Colonic mucosa (tissue), 4 donors: ENCODE measurements at regions not wholly inside any gene's neighbourhood (a gene's known extent, or its start where the extent isn't known, plus 50 kb on each side); places are given as distances from the start of the nearest gene placed in this dataset.

Experiments
- DNase-seq: peaks from one replicate; pipeline ENCODE4 v3.0.0-alpha.2; 2020
- H3K27ac ChIP-seq: fragments of 200-600 bp; one replicate; pipeline ENCODE4 v1.8.0; 2021
- H3K27me3 ChIP-seq: fragments of 200-600 bp; one replicate; pipeline ENCODE4 v1.8.0; 2021
- H3K36me3 ChIP-seq: fragments of 200-600 bp; one replicate; pipeline ENCODE4 v1.8.0; 2021
- H3K4me1 ChIP-seq: fragments of 200-600 bp; one replicate; pipeline ENCODE4 v1.8.0; 2021; ENCODE audit warnings: mild to moderate bottlenecking
- H3K4me3 ChIP-seq: fragments of 200-600 bp; one replicate; pipeline ENCODE4 v1.8.0; 2021
- H3K9ac ChIP-seq, 2 donors: one replicate each; pipeline ENCODE4 v1.7.0; 2013; ENCODE audit warnings: control low read depth in 2 of 2, low read depth in 2 of 2, low read length in 2 of 2
- H3K9me3 ChIP-seq: fragments of 200-600 bp; one replicate; pipeline ENCODE4 v1.8.0; 2021
- intact Hi-C: fragments of 100-400 bp; cut with DNase I; formaldehyde crosslinking; loops from one replicate; pipeline ENCODE4 v1.14.1; 2022
- TF ChIP-seq, protein P1 (sequence below): fragments of 200-600 bp; IDR thresholded peaks from one replicate; pipeline ENCODE4 v1.8.0; 2022; ENCODE audit warnings: antibody characterized with exemption, mild to moderate bottlenecking
- donor health status: healthy.
- donor health status: DM: no; HTN: no; CAD: no.
- donor health status: DM: no; HTN: no; CAD: no.

DNA sequence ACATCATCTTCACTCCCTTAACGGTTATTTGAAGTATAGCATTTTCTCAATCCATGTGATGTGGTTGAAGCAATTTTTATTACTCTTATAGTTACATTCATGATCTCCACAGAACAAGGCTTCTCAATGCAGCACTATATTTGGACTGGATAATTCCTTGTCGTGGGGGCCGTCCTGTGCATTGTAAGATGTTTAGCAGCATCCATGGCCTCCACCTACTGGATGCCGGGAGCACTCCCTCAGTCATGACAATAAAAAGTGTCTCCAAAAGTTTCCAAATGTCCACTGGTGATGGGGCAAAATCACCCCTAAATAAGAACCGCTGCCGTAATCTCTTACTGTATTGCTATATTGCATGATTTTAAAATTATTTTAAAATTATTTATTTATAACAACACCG is 110.6 kb upstream of the DDX18 start:
- no peak overlapping the region for H3K9ac ChIP-seq
- no peaks in the 10 kb centered on the region for H3K9me3 ChIP-seq
- intact Hi-C loops = no loop called here
- H3K36me3 ChIP-seq = no peaks in the 10 kb centered on the region
- H3K27ac ChIP-seq = no peak overlapping the region
- no peak overlapping the region for H3K4me3 ChIP-seq
- TF ChIP-seq, protein P1, sequence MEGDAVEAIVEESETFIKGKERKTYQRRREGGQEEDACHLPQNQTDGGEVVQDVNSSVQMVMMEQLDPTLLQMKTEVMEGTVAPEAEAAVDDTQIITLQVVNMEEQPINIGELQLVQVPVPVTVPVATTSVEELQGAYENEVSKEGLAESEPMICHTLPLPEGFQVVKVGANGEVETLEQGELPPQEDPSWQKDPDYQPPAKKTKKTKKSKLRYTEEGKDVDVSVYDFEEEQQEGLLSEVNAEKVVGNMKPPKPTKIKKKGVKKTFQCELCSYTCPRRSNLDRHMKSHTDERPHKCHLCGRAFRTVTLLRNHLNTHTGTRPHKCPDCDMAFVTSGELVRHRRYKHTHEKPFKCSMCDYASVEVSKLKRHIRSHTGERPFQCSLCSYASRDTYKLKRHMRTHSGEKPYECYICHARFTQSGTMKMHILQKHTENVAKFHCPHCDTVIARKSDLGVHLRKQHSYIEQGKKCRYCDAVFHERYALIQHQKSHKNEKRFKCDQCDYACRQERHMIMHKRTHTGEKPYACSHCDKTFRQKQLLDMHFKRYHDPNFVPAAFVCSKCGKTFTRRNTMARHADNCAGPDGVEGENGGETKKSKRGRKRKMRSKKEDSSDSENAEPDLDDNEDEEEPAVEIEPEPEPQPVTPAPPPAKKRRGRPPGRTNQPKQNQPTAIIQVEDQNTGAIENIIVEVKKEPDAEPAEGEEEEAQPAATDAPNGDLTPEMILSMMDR = no peak
- H3K4me1 ChIP-seq = no peaks in the 10 kb centered on the region
- no peak for DNase-seq
- H3K27me3 ChIP-seq = no peaks in the 10 kb centered on the region

DNA sequence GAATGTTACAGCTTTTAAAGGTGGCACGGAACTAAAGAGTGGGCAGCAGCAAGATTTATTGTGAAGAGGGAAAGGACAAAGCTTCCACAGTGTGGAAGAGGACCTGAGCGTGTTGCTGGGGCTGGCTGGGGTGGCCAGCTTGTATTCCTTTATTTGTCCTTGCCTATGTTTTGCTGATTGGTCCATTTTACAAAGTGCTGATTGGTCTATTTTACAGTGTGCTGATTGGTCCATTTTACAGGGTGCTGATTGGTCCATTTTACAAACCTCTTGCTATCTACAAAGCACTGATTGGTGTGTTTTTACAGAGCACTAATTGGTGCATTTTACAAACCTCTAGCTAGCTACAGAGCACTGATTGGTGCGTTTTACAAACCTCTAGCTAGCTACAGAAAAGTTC is 109.7 kb upstream of the DDX18 start:
- Histone ChIP-seq H3K27ac (no peak overlapping the region), H3K9me3 (no peaks in the 10 kb centered on the region), H3K4me1 (no peaks in the 10 kb centered on the region), H3K9ac (no peak overlapping the region), H3K36me3 (no peaks in the 10 kb centered on the region), H3K4me3 (no peak overlapping the region), H3K27me3 (no peaks in the 10 kb centered on the region)
- TF ChIP-seq, protein P1 = no peak
- no peak for DNase-seq
- intact Hi-C loops = no loop called here

DNA sequence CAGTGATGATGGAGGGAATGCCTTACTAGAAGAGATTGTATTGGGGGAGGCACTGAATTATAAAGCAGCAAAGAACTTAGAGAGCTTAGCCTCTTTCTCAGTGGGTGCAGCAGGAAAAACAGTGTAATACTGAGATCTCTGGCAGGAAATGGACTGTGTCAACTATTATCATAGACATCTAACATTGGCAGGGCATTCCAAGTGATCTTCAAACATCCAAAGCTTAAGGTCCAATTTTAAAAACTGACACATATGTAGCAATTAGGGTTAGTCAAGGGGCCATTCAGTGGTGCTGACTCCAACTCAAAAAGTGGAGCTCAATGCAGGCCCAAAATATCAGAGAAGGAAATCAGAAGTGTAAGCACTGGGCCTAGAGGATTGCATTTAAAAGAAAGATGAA is 106.6 kb upstream of the DDX18 start:
- no peak overlapping the region for H3K4me3 ChIP-seq
- no peak for DNase-seq
- intact Hi-C loops = no loop called here
- H3K9me3 ChIP-seq = no peaks in the 10 kb centered on the region
- no peaks in the 10 kb centered on the region for H3K27me3 ChIP-seq
- H3K36me3 ChIP-seq = no peaks in the 10 kb centered on the region
- TF ChIP-seq, protein P1 = no peak
- no peaks in the 10 kb centered on the region for H3K4me1 ChIP-seq
- H3K9ac ChIP-seq = no peak overlapping the region
- no peak overlapping the region for H3K27ac ChIP-seq

DNA sequence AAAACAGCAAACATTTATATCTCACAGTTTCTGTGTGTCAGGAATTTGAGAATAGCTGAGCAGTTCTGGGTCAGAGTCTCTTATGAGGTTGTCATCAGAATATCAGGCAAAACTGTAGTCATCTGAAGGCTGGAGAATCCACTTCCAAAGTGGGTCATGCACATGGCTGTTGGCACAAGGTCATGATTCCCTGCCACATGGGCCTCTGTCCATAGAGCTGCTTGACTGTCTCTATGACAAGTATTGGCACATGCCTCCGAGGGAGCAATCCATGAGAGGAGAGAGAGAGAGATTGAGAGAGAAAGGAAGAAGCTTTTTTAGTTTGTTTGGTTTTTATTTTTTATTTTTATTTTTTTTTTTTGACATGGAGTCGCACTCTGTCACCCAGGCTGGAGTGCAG is 101.8 kb upstream of the DDX18 start:
- Histone ChIP-seq H3K9me3 (no peaks in the 10 kb centered on the region), H3K36me3 (no peaks in the 10 kb centered on the region), H3K4me3 (no peak overlapping the region), H3K4me1 (no peaks in the 10 kb centered on the region), H3K9ac (no peak overlapping the region), H3K27ac (no peak overlapping the region), H3K27me3 (no peaks in the 10 kb centered on the region)
- intact Hi-C loops = no loop called here
- TF ChIP-seq, protein P1 = no peak
- no peak for DNase-seq

DNA sequence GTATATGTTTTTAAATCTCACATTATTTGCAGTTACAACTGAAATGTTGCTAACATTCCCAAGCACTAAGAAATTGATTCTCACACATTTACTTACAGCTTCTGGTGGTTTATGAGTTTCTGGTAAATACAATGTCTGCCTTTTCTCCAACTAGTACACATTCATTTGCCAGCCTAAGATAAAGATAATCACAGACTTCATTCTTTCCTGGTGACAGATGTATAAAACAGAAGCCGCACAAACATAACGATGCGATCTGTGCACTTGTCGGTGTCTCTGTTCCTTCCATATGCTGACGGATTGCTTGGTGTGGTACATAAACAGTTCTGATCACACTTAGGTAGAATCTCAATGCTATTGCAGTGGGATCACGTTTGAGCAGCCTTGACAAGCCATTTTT is 100.4 kb upstream of the DDX18 start:
- TF ChIP-seq, protein P1 = no peak
- Histone ChIP-seq H3K27me3 (no peaks in the 10 kb centered on the region), H3K4me1 (no peaks in the 10 kb centered on the region), H3K27ac (no peak overlapping the region), H3K36me3 (no peaks in the 10 kb centered on the region), H3K9me3 (no peaks in the 10 kb centered on the region), H3K9ac (no peak overlapping the region), H3K4me3 (no peak overlapping the region)
- intact Hi-C loops = no loop called here
- DNase-seq = no peak
